ENCODE measurements at regions not wholly inside any gene's neighbourhood (a gene's known extent, or its start where the extent isn't known, plus 50 kb on each side); places are given as distances from the start of the nearest gene placed in this dataset.

- TF ChIP-seq RAD21 (CRISPR knock-in tag; conservative IDR thresholded peaks at IDR 0.05 in 1 of 2, IDR thresholded peaks at IDR 0.05 in 1 of 2) (no peak), CEBPB (tag; IDR thresholded peaks at IDR 0.05) (no peak)
Observed at GRCh38 chr5:124516567-124516966, 229.9 kb downstream of the ZNF608 start.

All from K562 (cell line).